ENCODE measurements at regions not wholly inside any gene's neighbourhood (a gene's known extent, or its start where the extent isn't known, plus 50 kb on each side); places are given as distances from the start of the nearest gene placed in this dataset.

DNA sequence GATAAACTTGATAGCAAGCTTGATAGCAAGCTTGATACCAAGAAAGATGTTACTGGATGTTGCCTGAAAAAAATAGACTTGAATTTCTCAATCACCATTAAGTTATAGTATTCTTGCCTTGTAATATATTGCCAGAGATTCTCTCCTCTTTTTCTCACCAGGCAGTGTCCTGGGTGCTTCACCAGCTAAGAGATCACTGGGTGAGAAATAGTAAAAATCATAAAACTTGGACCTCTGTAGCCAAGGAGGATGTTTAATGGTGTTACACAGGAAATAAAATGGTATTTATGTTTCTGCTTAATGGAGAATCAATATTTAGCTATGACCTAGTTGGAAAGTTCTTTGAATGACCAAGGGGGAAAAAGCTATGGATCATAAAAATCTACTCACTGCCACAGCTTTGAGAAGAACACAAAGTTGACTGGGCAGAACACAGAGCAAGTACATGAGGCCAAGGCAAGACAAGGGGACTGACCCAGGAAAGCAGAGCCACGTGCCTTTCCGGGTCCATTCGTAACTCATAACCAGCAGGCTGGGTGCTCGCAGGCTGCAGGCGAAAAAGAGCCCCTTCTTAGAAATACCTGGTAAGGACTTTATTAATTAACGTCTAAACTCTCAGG is 129.4 kb upstream of the HNMT start:
- H4K91ac ChIP-seq (ENCODE audit: insufficient read depth, low read depth, low read length): no peak overlapping the region
- no peak overlapping the region for H2BK20ac ChIP-seq (ENCODE audit: low read depth, low read length)
- ChIA-PET POLR2A (ENCODE audit: unreplicated experiment) (no interaction called here), CTCF (no interaction called here)
- DNase-seq (no peak), ATAC-seq (ENCODE audit: low read depth) (no peak)
- no peak overlapping the region for H3K27ac ChIP-seq (ENCODE audit: insufficient read depth, low read length)
- dilution Hi-C loops (cut with HindIII; ENCODE audit: low sequenced_read_pairs, unreplicated experiment): no loop called here
- intact Hi-C loops (cut with micrococcal nuclease): loop anchor here (5.0 kb wide), 2 partner anchors 368 to 1918 kb away; no protein-coding TSS in a partner anchor
- H3K9me3 ChIP-seq (ENCODE audit: control insufficient read depth, insufficient read depth, low read length): no peaks in the 10 kb centered on the region
- no peak overlapping the region for H2BK120ac ChIP-seq (ENCODE audit: low read depth, low read length)
- in situ Hi-C loops (cut with MboI; ENCODE audit: low sequenced_read_pairs): loop anchor here (5.0 to 25.0 kb wide), 2 partner anchors 1413 to 1923 kb away; no protein-coding TSS in a partner anchor
- H2AK5ac ChIP-seq (ENCODE audit: low read depth, low read length): no peak overlapping the region
- no peak overlapping the region for H4K5ac ChIP-seq (ENCODE audit: low read depth, low read length)
- H3K9me1 ChIP-seq (ENCODE audit: insufficient read depth, low read length): no peaks in the 10 kb centered on the region
- no peak overlapping the region for H3K4ac ChIP-seq (ENCODE audit: low read depth, low read length)
- no peak overlapping the region for H2AFZ ChIP-seq (replicated peaks; ENCODE audit: low read length, poor library complexity)
- no peak overlapping the region for H2BK15ac ChIP-seq (ENCODE audit: low read depth, low read length)
- no peak for TF ChIP-seq MAFK (IDR thresholded peaks at IDR 0.05; ENCODE audit: low read depth, low read length)
- no peak for TF ChIP-seq POLR2A (IDR thresholded peaks at IDR 0.05; ENCODE audit: low read depth, low read length)
- TF ChIP-seq RCOR1 (IDR thresholded peaks at IDR 0.05; ENCODE audit: insufficient replicate concordance, low read length): no peak
- no peak for TF ChIP-seq BHLHE40 (IDR thresholded peaks at IDR 0.05; ENCODE audit: low read depth, low read length)
- TF ChIP-seq FOS (IDR thresholded peaks at IDR 0.05; ENCODE audit: low read depth, low read length): no peak
- TF ChIP-seq CEBPB (IDR thresholded peaks at IDR 0.05; ENCODE audit: low read depth, low read length): no peak
- no peak for TF ChIP-seq RAD21 (IDR thresholded peaks at IDR 0.05; ENCODE audit: low read length)
- TF ChIP-seq MXI1 (IDR thresholded peaks at IDR 0.05; ENCODE audit: borderline replicate concordance, low read depth, low read length): no peak
- no peak for TF ChIP-seq CHD1 (IDR thresholded peaks at IDR 0.05; ENCODE audit: low read depth, low read length)
- TF ChIP-seq NFE2L2 (IDR thresholded peaks at IDR 0.05; ENCODE audit: low read depth, low read length): no peak
- TF ChIP-seq ELK1 (IDR thresholded peaks at IDR 0.05; ENCODE audit: borderline replicate concordance, low read depth, low read length): no peak
- no peak for TF ChIP-seq MAZ (IDR thresholded peaks at IDR 0.05; ENCODE audit: borderline replicate concordance, low read depth, low read length)
- TF ChIP-seq SMC3 (IDR thresholded peaks at IDR 0.05; ENCODE audit: low read depth, low read length): no peak
- TF ChIP-seq, protein P1, sequence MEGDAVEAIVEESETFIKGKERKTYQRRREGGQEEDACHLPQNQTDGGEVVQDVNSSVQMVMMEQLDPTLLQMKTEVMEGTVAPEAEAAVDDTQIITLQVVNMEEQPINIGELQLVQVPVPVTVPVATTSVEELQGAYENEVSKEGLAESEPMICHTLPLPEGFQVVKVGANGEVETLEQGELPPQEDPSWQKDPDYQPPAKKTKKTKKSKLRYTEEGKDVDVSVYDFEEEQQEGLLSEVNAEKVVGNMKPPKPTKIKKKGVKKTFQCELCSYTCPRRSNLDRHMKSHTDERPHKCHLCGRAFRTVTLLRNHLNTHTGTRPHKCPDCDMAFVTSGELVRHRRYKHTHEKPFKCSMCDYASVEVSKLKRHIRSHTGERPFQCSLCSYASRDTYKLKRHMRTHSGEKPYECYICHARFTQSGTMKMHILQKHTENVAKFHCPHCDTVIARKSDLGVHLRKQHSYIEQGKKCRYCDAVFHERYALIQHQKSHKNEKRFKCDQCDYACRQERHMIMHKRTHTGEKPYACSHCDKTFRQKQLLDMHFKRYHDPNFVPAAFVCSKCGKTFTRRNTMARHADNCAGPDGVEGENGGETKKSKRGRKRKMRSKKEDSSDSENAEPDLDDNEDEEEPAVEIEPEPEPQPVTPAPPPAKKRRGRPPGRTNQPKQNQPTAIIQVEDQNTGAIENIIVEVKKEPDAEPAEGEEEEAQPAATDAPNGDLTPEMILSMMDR (conservative IDR thresholded peaks at IDR 0.05; ENCODE audit: low read depth, low read length): no peak
- TF ChIP-seq USF2 (IDR thresholded peaks at IDR 0.05; ENCODE audit: low read depth, low read length): no peak
- no peaks in the 10 kb centered on the region for H3K36me3 ChIP-seq (ENCODE audit: control insufficient read depth, insufficient read depth, low read length)
- H3K9ac ChIP-seq (ENCODE audit: low read depth, low read length): no peak overlapping the region
- no TSS peak for BruUV-seq (replicated peaks)
- no peaks in the 10 kb centered on the region for H3K27me3 ChIP-seq (ENCODE audit: control insufficient read depth, insufficient read depth, low read length)
- no peak overlapping the region for H4K8ac ChIP-seq (ENCODE audit: low read depth in 2 of 2, low read length in 2 of 2)
- H3K4me2 ChIP-seq (ENCODE audit: low read depth, low read length): no peak overlapping the region
- H2BK5ac ChIP-seq (ENCODE audit: low read depth, low read length, poor library complexity, severe bottlenecking): no peak overlapping the region
- no peaks in the 10 kb centered on the region for H3K79me1 ChIP-seq (ENCODE audit: low read depth in 1 of 2, low read length in 2 of 2)
- H2AK9ac ChIP-seq (replicated peaks; ENCODE audit: low read depth, low read length, poor library complexity): no peak overlapping the region
- H4K20me1 ChIP-seq (ENCODE audit: insufficient read depth, low read length): no peaks in the 10 kb centered on the region
- no peak overlapping the region for H3K4me3 ChIP-seq (ENCODE audit: insufficient read depth, low read depth, low read length)
- no peak overlapping the region for H3K14ac ChIP-seq (replicated peaks; ENCODE audit: low read depth, low read length)
- H3K4me1 ChIP-seq (ENCODE audit: control insufficient read depth, insufficient read depth, low read length): no peaks in the 10 kb centered on the region
- H3K23ac ChIP-seq (ENCODE audit: low read depth, low read length): no peak overlapping the region
- no peak overlapping the region for H3K18ac ChIP-seq (ENCODE audit: low read depth, low read length)
- no peak overlapping the region for H3K56ac ChIP-seq (ENCODE audit: extremely low read depth, insufficient read depth, low read length)
- WGBS, 2 experiments (ENCODE audit: extremely low coverage in 2 of 2, insufficient read length in 1 of 2): no CpG with 5 or more reads among the region's 6 CpGs

Measured in IMR-90 (cell line).